Smooth muscle cell (in vitro differentiated cells): ENCODE measurements at regions not wholly inside any gene's neighbourhood (a gene's known extent, or its start where the extent isn't known, plus 50 kb on each side); places are given as distances from the start of the nearest gene placed in this dataset.

Experiments used
- DNase-seq: peaks from one replicate; lab custom pipeline; 2025; ENCODE audit not compliant: unreplicated experiment; lab: John Stamatoyannopoulos, UW
- H2AFZ ChIP-seq: fragments of 200-600 bp; sonication (generic); 2 replicates; pipeline ENCODE4 v1.6.0; 2016; ENCODE audit warnings: antibody characterized with exemption, low read depth, mild to moderate bottlenecking
- H3F3A ChIP-seq: fragments of 200-600 bp; sonication (generic); 2 replicates; pipeline ENCODE4 v1.6.0; 2017; ENCODE audit warnings: antibody characterized with exemption, low read depth
- H3K27ac ChIP-seq: fragments of 200-600 bp; sonication (generic); 2 replicates; pipeline ENCODE4 v1.5.1; 2016; ENCODE audit warnings: low read depth, mild to moderate bottlenecking
- H3K27me3 ChIP-seq: fragments of 200-600 bp; sonication (generic); 2 replicates; pipeline ENCODE4 v1.6.1; 2016; ENCODE audit warnings: low read depth, mild to moderate bottlenecking
- H3K36me3 ChIP-seq: fragments of 200-600 bp; sonication (generic); 2 replicates; pipeline ENCODE4 v1.5.1; 2016; ENCODE audit warnings: low read depth
- H3K4me1 ChIP-seq: fragments of 200-600 bp; sonication (generic); 2 replicates; pipeline ENCODE4 v1.5.1; 2016; ENCODE audit warnings: low read depth
- H3K4me2 ChIP-seq: fragments of 200-600 bp; sonication (generic); 2 replicates; pipeline ENCODE4 v1.6.0; 2016; ENCODE audit warnings: mild to moderate bottlenecking
- H3K4me3 ChIP-seq: fragments of 200-600 bp; sonication (generic); 2 replicates; pipeline ENCODE4 v1.5.1; 2016; ENCODE audit warnings: mild to moderate bottlenecking
- H3K79me2 ChIP-seq: fragments of 200-600 bp; sonication (generic); 2 replicates; pipeline ENCODE4 v1.6.0; 2016; ENCODE audit warnings: low read depth, mild to moderate bottlenecking
- H3K9ac ChIP-seq: fragments of 200-600 bp; sonication (generic); 2 replicates; pipeline ENCODE4 v1.6.0; 2016; ENCODE audit warnings: low read depth
- H3K9me3 ChIP-seq: fragments of 200-600 bp; sonication (generic); replicated peaks from 2 replicates; pipeline ENCODE4 v1.5.1; 2016; ENCODE audit warnings: low read depth
- H4K20me1 ChIP-seq: fragments of 200-600 bp; sonication (generic); 2 replicates; pipeline ENCODE4 v1.6.0; 2016; ENCODE audit warnings: low read depth
- CTCF ChIP-seq: fragments of 200-600 bp; sonication (generic); IDR thresholded peaks from 2 replicates; pipeline ENCODE4 v1.5.1; 2017; ENCODE audit warnings: borderline replicate concordance, mild to moderate bottlenecking, antibody characterized with exemption; ENCODE audit not compliant: insufficient read depth, poor library complexity, severe bottlenecking
- WGBS: methylation state at CpG from one replicate; pipeline ENCODE4 v1.1.7; 2016; ENCODE audit warnings: low lambda C conversion rate; 5-methylcytosine and 5-hydroxymethylcytosine counted together

- no peak overlapping the region for H3K4me2 ChIP-seq
- peaks cover 45% of the 10 kb centered on the region for H3K27me3 ChIP-seq
- H3K9ac ChIP-seq: no peak overlapping the region
- DNase-seq: no peak
- no peaks in the 10 kb centered on the region for H3K36me3 ChIP-seq
- no peaks in the 10 kb centered on the region for H4K20me1 ChIP-seq
- H3K4me3 ChIP-seq: no peak overlapping the region
- no peaks in the 10 kb centered on the region for H3K9me3 ChIP-seq
- no peak for TF ChIP-seq CTCF
- no peaks in the 10 kb centered on the region for H3K4me1 ChIP-seq
- 75% methylated on average over 4 of the region's 4 CpGs for WGBS
- no peak overlapping the region for H3K27ac ChIP-seq
- no peaks in the 10 kb centered on the region for H3K79me2 ChIP-seq
- no peak overlapping the region for H2AFZ ChIP-seq
- no peaks in the 10 kb centered on the region for H3F3A ChIP-seq
Observed at GRCh38 chr22:48092866-48093265, 1330.4 kb downstream of the TBC1D22A start.

GRCh38 chr22:48091656-48092223 lies 1329.3 kb downstream of the TBC1D22A start:
- H3K9ac ChIP-seq: no peak overlapping the region
- H3K9me3 ChIP-seq: no peaks in the 10 kb centered on the region
- H3K4me2 ChIP-seq: no peak overlapping the region
- no peaks in the 10 kb centered on the region for H4K20me1 ChIP-seq
- H3K4me3 ChIP-seq: no peak overlapping the region
- 93% methylated on average over 10 of the region's 10 CpGs for WGBS
- H3K79me2 ChIP-seq: no peaks in the 10 kb centered on the region
- peaks cover 35% of the 10 kb centered on the region for H3K27me3 ChIP-seq
- DNase-seq: no peak
- no peaks in the 10 kb centered on the region for H3K4me1 ChIP-seq
- no peak overlapping the region for H3K27ac ChIP-seq
- H2AFZ ChIP-seq: no peak overlapping the region
- TF ChIP-seq CTCF: no peak
- no peaks in the 10 kb centered on the region for H3F3A ChIP-seq
- no peaks in the 10 kb centered on the region for H3K36me3 ChIP-seq

- no peaks in the 10 kb centered on the region for H3K9me3 ChIP-seq
- H3K79me2 ChIP-seq: no peaks in the 10 kb centered on the region
- DNase-seq: no peak
- no peaks in the 10 kb centered on the region for H3K36me3 ChIP-seq
- H3K9ac ChIP-seq: no peak overlapping the region
- H3K4me1 ChIP-seq: no peaks in the 10 kb centered on the region
- no peak overlapping the region for H2AFZ ChIP-seq
- H3F3A ChIP-seq: no peaks in the 10 kb centered on the region
- 92% methylated on average over 11 of the region's 11 CpGs for WGBS
- no peak overlapping the region for H3K4me2 ChIP-seq
- no peaks in the 10 kb centered on the region for H4K20me1 ChIP-seq
- no peak for TF ChIP-seq CTCF
- H3K27ac ChIP-seq: no peak overlapping the region
- no peak overlapping the region for H3K4me3 ChIP-seq
- peaks cover 31% of the 10 kb centered on the region for H3K27me3 ChIP-seq
Observed at GRCh38 chr22:48091060-48091650, 1328.7 kb downstream of the TBC1D22A start.

GRCh38 chr22:48090332-48090672 lies 1327.9 kb downstream of the TBC1D22A start:
- Histone ChIP-seq H3K36me3 (no peaks in the 10 kb centered on the region), H3K27ac (no peak overlapping the region), H3K4me2 (peak overlapping the region; percentile 80), H3K4me1 (no peaks in the 10 kb centered on the region), H2AFZ (no peak overlapping the region), H3K27me3 (peaks cover 32% of the 10 kb centered on the region), H3K4me3 (peak overlapping the region; percentile 10), H3K9ac (no peak overlapping the region), H3K9me3 (no peaks in the 10 kb centered on the region), H3K79me2 (no peaks in the 10 kb centered on the region), H4K20me1 (no peaks in the 10 kb centered on the region), H3F3A (no peaks in the 10 kb centered on the region)
- TF ChIP-seq CTCF: no peak
- no peak for DNase-seq
- 26% methylated on average over 7 of the region's 7 CpGs for WGBS
